ENCODE measurements at regions not wholly inside any gene's neighbourhood (a gene's known extent, or its start where the extent isn't known, plus 50 kb on each side); places are given as distances from the start of the nearest gene placed in this dataset.

DNA sequence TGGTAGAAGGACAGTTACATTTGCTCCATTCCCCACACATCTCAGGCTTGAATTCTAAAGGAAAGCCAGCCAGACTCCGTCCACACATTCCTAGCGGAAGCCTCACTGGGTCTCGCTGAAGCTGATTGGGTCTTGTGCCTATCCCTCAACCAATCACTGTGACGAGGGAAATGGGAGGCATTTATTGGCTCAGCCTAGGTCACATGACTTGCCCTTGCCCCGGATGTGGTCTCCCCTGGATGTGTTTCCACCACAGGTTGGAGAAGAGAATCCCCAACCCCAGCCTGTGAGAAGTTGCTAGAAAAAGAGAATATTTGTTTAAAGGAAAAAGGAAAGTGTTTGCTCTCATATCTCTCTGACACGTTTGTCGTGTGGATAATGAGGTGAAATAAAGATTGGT is 93.4 kb downstream of the C12orf75 start:
- no peak for TF ChIP-seq POLR2A (IDR thresholded peaks at IDR 0.05; ENCODE audit: low read length)
- no peak for TF ChIP-seq GATA1 (IDR thresholded peaks at IDR 0.05; ENCODE audit: low read depth, low read length)

All from erythroblast (primary cell).